ENCODE measurements at regions not wholly inside any gene's neighbourhood (a gene's known extent, or its start where the extent isn't known, plus 50 kb on each side); places are given as distances from the start of the nearest gene placed in this dataset.
"Not testable (repeated sequence)": the region's sequence is repeated elsewhere in the genome, so short reads cannot be mapped to it uniquely, and the experiment has no call there.

DNA sequence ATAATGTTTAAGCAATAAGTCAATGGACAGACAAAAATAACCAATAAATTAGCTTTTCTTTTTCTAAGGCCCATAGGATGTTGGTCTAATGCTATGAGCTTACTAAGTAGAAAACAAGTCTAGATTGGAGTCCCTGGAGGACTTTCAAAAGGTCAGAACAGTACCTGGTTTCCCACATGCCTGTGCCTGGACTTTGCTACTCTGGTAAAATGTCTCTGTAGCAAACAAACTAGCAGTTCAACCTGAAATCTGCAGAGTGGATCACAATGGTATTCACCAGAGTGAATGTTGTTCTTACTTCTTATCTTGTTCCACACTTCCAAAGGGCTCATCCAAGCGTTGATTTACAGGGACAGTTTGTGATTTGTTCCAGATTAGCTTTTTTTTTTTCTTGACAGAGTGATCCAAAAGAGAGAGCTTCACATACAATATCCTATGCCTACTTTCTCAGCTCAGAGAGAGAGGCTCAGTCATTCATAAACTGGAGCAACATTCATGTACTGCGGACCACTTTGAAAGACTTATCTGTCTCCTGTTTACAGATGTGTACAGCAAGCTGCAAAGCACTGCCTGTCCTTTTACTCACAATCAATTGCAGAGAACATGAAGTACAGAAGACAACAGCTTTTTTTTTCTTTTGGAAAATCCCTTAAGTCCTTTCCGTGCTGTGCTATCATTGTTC is 466.1 kb downstream of the SPATA31D1 start:
- DNase-seq (no peak), ATAC-seq (ENCODE audit: poor library complexity) (no peak)
- intact Hi-C loops (cut with DNase I) = no loop called here

DNA sequence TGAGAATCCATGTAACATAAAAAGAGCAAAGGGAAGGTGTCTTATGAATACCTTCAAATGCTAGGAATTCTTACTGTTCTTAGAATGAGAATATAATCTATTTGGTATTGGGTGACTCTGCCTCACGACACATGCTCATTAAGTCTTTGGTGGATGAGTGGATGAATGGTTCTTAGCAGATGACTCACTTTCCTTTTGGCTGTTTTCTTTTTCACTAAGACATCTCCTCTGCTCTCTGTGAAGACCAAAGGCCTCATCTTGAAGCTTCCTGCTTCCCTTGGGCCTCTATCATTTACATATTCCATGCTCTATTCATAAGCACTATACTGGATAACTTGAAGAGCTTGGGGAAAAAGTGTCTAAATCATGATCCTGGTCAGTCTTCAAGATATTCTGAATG is 468.1 kb downstream of the SPATA31D1 start:
- DNase-seq (no peak), ATAC-seq (ENCODE audit: poor library complexity) (no peak)
- intact Hi-C loops (cut with DNase I) = no loop called here

DNA sequence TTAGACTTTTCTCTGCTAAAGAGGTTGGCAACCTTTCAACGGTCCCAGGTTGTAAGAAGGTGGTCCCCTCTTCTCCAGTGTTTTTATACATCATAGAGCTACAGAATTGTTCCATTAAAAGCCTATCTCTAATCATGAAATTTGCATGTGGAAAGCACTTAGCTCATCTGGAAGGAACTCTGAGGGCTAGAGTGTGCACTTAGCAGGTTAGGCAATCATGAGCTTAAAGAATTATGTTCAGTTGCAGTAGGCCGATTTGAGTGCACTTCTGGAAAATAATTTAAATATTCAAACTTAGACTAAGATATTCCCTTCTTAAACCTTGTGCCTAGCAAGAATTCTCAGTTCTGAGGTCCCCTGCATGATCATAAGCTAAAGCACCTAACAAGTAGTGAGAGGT is 468.7 kb downstream of the SPATA31D1 start:
- ATAC-seq (ENCODE audit: poor library complexity) (no peak), DNase-seq (no peak)
- intact Hi-C loops (cut with DNase I) = no loop called here

DNA sequence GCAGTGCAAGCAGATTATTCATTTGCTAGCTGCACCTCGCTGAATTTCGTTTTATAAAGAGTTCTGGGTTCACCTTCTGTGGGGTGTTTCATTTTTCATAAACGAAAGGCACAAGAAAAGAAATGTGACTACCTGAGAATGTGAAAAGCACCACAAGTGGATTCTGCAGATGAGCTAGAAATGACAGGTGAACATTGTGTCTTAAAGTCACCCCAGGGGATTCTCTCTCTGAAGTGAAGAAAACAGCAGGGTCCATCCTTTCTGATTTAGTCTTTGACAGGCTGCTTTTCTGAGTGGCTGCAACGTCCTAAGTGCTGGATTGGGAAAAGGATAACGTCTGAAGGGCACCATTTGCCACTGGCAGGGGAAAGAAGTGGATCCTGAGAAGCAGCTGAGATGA is 469.3 kb downstream of the SPATA31D1 start:
- intact Hi-C loops (cut with DNase I) = no loop called here
- no peak for DNase-seq
- no peak for ATAC-seq (ENCODE audit: poor library complexity)

DNA sequence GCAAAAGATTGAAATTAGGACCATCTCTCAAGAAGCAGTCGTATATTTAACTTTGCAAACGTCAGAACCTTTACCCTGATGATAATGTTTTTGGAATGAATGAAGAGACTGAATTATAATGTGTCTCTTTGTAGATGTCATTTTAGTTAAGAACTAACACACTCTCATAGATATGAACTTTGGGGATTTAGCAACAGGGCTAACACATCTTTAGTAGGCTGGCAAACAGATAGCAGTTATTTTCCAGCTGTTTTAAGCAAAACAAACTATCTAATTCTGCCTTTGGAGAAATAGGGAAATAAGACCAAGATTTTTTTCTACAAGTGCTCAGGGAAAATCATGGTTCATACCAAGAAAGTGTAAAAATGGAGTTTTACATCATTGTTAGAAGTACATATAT is 469.7 kb downstream of the SPATA31D1 start:
- intact Hi-C loops (cut with DNase I) = no loop called here
- ATAC-seq (ENCODE audit: poor library complexity) = no peak
- DNase-seq = no peak

DNA sequence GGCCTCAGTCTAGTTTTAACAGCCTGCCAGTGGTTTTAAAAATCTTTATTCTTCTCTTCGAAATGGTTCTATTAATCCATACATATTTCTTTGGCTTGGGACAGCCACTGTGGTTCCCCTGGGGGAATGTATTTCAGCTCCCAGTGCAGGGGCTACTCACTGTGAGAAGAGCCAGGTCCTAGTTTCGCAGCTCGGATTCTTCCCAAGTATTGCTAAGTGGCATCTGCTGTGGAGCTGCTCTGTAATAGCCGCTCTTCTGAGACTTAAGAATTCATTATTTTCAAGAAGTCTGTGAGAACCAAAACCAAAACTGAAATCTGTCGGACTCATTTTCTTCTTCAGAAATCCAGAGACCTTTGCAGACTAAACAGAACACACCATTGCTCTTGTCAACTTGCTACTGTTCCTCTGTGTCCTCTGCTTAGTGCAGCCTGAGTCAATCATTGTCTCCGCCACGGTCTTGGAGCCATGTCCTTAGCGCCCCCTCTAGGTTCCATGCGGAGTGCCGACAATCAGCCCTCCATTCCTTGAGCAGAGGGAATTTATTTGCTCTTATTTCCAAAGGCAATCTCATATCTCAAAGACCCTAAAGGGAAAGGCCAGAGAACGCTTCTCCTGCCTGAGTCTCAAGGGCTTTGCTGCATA is 478.2 kb downstream of the SPATA31D1 start:
- no peak for DNase-seq
- ATAC-seq (ENCODE audit: poor library complexity) = no peak
- intact Hi-C loops (cut with DNase I) = no loop called here

DNA sequence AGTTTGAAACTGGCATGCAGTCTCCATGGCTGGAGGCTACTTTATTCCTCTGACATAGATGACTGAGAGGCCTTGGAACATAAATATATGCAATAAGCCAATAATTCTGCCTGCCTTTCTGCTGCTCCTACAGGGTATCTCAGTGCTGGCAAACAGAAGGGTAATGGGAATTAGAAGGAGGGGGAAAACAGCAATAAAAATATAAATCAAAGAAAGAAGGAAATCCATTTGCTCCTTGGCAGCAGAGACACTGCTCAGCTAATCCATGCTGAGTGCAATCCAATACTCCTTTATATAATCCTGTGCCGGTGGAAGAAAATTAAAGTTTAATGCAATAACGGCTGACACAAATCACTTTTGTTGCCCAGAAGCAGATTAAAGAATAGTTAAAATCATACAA is 478.9 kb downstream of the SPATA31D1 start:
- DNase-seq = no peak
- intact Hi-C loops (cut with DNase I) = no loop called here
- no peak for ATAC-seq (ENCODE audit: poor library complexity)

DNA sequence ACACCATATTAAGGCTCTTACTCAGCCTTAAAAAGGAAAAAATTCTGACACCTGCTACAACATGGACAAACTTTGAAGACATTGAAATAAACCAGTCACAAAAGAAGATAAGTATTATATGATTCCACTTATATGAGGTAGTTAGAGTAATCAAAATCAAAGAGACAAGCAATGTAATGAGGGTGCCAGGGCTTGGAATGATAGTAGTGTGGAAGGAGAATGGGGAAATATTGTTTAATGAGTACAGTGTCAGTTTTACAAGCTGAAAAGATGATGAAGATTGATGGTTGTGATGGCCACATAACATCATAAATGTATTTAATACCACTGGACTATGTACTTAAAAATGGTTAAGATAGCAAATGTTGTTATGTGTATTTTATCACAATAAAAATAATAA is 485.7 kb downstream of the SPATA31D1 start:
- intact Hi-C loops (cut with DNase I) = no loop called here
- no peak for ATAC-seq (ENCODE audit: poor library complexity)
- no peak for DNase-seq

DNA sequence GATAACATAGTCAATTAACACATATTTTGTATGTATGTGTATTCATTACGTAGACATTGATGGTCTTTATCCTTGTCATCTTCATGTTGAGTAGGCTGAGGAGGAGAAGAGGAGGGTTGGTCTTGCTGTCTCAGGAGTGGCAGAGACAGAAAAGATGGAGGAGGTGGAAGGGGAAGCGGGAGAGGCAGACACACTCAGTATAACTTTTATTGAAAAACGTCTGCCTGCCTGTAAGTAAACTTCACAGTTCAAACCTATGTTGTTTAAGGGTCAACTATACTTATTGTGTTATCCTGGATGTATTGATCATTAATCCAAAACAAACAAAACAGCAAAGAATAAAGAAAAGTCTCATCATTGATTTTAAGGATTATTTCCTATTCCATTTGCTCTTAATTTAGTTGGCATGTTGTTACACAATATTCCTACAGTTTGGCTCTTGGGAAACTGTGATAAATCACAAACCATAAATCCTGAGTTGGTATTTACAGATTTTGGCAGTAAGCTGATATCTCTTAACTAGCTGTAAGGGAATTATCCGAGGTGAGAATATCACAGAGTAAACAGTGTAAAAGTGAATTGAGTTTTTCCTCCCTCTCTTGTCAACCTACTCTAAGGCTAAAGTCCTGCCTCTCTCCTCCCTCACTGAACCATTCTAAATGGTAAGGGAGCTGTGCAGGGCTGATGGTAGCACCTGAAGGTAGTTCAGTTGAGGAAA is 487.2 kb downstream of the SPATA31D1 start:
- DNase-seq (no peak), ATAC-seq (ENCODE audit: poor library complexity) (no peak)
- intact Hi-C loops (cut with DNase I) = no loop called here

DNA sequence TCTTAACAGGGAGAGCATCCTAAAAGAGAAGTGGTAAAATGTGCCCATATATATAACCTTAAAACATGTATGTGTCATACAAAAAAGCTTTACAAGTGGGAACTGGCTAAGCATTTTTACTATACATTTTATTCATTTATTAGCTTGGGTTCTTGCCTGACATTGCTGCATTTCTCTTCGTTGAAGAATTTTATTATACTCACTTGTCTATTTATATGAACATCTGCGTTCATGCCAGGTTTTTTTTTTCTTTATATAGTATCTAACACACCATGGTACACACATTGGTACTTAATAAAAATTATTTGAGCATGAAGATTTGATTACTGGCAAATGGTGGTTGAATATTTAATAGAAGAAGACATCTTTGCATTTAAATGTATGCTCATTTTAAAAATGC is 492.3 kb downstream of the SPATA31D1 start:
- intact Hi-C loops (cut with DNase I) = no loop called here
- ATAC-seq (ENCODE audit: poor library complexity) (no peak), DNase-seq (no peak)

DNA sequence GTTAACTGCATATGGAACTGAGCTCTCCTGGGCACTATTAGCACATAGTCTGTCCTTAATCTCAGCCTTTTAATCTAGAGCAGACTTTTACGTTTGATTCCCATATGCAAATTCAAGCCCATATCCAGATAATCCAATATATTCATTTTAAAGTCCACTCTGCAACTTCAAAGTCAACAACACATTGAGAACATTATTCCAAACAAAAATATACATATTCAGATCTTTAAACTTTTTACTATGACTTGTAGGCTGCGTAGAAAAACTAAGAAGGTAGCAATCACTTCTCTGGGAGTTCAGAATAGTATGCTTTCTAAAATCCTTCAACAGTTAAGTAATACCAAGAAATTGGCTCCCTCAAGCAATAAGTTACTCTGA is 499.4 kb downstream of the SPATA31D1 start:
- intact Hi-C loops (cut with DNase I) = no loop called here
- ATAC-seq (ENCODE audit: poor library complexity) (no peak), DNase-seq (no peak)

DNA sequence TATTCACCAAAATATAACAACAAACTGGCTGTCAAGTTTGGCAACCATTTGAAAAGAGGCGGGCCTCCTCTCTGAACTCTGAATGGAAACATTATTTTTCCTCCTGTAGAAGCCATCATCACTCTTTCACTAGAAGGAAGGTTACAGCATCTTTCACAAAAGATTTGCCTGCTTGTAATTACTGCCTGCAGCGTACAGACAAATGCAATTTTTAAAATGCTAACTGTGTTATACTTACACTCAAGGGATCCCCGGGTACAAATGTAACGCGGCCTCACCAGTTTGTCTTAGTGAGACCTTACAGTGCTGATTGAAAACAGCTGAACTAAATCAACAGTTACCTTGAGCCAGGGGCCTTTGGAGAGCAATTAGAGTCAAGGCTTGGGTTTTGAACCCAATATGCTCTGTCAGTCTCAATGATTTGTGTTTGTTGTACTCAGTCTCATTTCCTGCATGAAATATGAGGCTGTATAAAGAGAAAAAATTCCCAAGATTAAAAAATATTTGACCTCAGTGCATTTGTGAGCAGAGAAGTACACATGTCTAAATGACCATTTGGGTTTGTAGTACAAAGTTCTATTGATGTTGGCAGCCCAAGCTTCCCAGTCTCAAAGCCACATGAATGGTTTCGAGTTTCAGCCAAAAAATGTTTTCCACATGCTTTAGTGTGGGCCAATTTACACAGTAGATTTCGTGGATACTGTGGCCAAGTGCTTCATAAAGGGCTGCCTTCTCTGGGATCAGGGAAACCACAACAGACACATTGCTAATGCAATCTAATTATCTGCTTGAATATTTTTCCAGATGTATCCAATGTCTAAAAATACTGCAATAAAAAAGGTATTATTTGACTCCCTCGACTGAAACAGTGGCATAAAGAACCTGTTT is 500.0 kb downstream of the SPATA31D1 start:
- ATAC-seq (ENCODE audit: poor library complexity) = peak; percentile 90
- DNase-seq = no peak
- intact Hi-C loops (cut with DNase I) = no loop called here

DNA sequence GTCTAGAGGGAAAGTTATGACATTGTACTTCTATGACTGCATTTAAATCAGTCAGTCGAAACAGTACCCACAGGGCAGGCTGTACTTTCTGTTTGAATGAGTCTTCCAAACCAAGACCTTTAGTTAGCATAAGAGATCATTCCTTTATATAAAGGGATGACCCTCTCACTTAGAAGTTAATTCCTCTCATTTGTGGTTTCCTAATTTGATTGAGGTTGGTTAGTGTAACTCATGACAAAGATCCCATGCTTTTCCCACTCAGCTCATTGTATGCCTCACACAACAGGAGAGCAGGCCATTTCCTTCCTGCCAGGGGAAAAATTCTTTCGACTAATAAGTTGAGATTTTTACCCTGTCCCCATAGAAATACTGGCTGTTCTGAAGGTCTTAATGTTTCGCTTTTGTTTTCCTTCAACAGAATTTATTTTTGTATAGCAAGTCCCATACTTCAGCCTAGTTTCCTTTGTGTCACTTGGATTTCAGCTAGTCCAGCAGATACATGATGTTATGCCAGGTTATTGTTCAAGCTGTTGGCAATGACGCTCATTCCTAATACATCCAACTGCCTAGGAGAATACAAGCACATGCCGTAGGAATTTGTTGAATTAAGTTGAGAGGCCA is 500.7 kb downstream of the SPATA31D1 start:
- ATAC-seq (ENCODE audit: poor library complexity) = peak; percentile 38
- DNase-seq = no peak
- intact Hi-C loops (cut with DNase I) = no loop called here

DNA sequence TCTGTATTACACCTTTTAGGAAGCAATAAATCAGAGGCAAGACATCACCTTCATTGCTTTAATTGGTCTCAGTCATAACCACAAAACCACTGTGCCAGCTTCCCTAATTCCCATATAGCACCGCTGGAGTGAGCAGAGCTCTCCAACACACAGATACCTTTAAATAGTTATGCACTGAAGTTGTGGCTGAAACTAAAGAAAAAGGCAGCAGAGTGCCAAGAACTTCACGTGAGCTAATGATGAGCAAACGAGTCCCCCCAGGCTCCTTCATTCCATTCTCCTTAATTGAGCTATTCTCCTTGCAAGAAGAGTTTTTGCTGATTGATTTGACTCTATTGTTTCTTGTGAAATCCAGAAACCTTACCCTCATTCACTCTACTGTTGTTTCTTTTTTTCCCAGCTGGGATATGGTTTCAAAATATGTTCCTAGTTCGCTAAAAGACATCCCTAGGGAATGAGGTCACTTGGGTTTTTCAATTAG is 501.5 kb downstream of the SPATA31D1 start:
- intact Hi-C loops (cut with DNase I) = no loop called here
- no peak for DNase-seq
- no peak for ATAC-seq (ENCODE audit: poor library complexity)

DNA sequence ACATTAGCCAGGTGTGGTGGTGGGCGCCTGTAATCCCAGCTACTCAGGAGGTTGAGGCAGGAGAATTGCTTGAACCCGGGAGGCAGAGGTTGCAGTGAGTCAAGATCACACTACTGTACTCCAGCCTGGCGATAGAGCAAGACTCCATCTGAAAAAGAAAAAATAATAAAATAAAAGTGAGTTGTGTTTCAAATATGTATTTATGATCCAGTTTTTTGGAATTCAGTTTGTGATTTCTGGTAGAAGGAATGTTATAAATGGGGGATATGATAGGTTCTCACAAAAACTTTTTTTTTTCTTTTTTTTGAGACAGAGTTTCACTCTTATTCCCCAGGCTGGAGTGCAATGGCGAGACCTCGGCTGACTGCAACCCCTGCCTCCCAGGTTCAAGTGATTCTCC is 502.2 kb downstream of the SPATA31D1 start:
- DNase-seq; ATAC-seq (ENCODE audit: poor library complexity); intact Hi-C loops (cut with DNase I): not testable (repeated sequence)

DNA sequence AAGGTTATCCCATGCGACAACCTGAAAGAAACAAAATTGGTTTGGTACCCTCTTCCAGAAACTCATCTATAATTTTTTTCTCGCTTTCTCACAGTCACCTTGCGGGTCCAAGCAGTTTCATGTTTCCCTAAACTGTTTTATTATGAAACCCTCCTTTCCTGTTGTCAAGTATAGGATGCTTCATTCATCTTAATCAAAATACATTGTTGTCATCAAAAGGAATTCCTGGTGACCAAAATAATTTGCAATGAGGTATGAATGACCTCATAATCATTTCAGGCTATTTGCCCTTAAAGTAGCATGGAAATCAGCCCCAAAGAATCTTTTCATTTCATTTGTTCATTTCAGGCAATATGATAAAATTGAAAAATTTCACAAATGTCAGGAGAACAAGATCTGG is 503.0 kb downstream of the SPATA31D1 start:
- intact Hi-C loops (cut with DNase I) = no loop called here
- DNase-seq = no peak

DNA sequence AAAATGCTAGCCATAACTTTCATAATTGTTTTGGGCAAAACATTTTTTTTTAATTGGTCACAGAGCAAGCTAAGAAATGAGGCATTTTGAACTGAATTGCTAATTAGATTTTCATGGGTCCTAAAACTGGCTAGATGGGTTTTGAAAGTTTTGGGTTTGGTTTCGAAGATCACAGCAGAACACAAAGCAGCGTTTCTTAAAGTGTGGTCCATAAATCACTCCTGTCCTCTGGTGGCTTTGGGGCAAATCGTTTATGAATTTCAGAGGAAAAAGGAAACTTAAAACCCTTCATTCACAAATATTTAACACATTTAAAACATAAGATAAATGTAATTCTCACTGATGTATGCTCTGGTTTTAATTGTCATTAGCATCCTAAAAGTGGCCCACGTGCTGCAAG is 503.7 kb downstream of the SPATA31D1 start:
- DNase-seq (no peak), ATAC-seq (ENCODE audit: poor library complexity) (no peak)
- intact Hi-C loops (cut with DNase I) = no loop called here

More for the DNA sequence above, 503.0 kb downstream of the SPATA31D1 start:
- ATAC-seq (ENCODE audit: poor library complexity) = no peak

DNA sequence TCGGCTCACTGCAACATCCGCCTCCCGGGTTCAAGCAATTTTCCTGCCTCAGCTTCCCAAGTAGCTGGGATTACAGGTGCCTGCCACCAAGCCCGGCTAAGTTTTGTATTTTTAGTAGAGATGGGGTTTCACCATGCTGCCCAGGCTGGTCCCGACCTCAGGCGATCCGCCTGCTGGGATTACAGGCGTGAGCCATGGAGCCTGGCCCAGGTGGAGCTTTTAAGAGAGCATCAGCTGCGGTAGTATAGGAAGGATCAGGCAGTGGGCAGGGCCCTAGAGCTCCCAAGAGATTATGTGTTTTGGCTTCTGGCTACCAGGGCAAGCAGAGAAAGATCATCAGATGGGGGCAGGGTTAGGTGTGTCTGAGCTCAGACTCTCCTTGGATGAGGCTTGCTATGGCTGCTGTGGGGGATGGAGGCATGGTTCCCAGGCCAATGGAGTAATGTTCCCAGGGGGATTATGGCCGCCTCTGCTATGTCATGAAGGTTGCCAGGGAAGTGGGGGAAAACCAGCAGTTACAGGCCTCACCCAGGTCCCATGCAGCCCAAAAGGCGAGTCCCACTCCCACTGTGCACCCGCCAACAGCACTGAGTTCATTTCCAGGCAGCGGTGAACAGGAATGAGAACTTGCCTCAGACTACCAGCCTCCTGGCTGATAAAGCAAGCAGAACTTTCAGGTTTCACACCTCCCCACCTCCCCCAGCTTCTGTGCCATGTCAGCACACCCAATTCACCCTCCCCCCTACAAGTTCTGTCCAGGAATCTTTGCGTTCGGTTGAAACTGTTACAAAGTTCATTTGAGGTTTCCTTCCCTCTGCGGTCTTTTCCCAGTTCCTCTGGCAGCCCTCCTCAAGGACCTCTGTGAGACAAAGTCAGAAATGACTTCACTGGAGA is 507.6 kb downstream of the SPATA31D1 start:
- ATAC-seq (ENCODE audit: poor library complexity) (peak; percentile 27), DNase-seq (peak; percentile 32)
- intact Hi-C loops (cut with DNase I) = no loop called here
